ENCODE measurements at regions not wholly inside any gene's neighbourhood (a gene's known extent, or its start where the extent isn't known, plus 50 kb on each side); places are given as distances from the start of the nearest gene placed in this dataset.

DNA sequence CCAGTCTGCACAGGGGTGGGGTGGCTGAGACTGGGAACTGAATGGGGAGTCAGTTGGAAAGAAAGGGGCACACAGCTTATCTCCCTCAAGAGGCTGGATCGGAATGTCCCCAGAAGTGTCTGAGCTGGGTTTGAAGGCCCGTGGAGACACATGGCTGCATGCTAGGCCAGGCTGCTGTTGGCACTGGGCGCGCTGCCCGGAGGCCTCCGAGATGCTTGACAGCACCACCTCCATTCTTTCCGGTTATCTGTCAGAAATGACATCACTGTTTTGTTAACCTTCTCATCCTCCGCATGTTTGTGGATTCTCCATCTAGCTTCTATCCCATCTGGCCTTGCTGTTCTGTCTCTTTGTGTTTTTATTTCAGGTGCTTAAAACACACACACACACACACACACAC lies 85.5 kb downstream of the APIP start:
- Histone ChIP-seq H3K27ac (ENCODE audit: control insufficient read depth, insufficient read depth) (no peak overlapping the region), H3K4me3 (no peak overlapping the region), H2AFZ (ENCODE audit: control insufficient read depth, low read depth, low read length) (no peak overlapping the region), H3K4me1 (ENCODE audit: control insufficient read depth, insufficient read depth, low read length) (peaks cover 4% of the 10 kb centered on the region; the same call in 1 of the 2 replicates), H3K27me3 (replicated peaks in 1 of 2; ENCODE audit: control insufficient read depth in 2 of 2, insufficient read depth in 2 of 2, low read length in 1 of 2) (no peaks in the 10 kb centered on the region), H3K9ac (ENCODE audit: control insufficient read depth, insufficient read depth, low read length) (no peak overlapping the region), H3K9me3 (replicated peaks; ENCODE audit: control insufficient read depth, insufficient read depth, low read length) (no peaks in the 10 kb centered on the region), H4K20me1 (ENCODE audit: control insufficient read depth, insufficient read depth) (no peaks in the 10 kb centered on the region), H3K4me2 (ENCODE audit: control insufficient read depth, insufficient read depth) (no peak overlapping the region), H3K36me3 (ENCODE audit: control insufficient read depth in 2 of 2, insufficient read depth in 2 of 2, low read length in 1 of 2) (no peaks in the 10 kb centered on the region), H3K79me2 (ENCODE audit: control insufficient read depth, insufficient read depth, low read length) (no peaks in the 10 kb centered on the region)
- ATAC-seq = no peak
- no peak for TF ChIP-seq SPI1 (IDR thresholded peaks at IDR 0.05; ENCODE audit: borderline replicate concordance, insufficient read depth, low read depth, low read length)
- no peak for TF ChIP-seq ATF2 (IDR thresholded peaks at IDR 0.05; ENCODE audit: low read length)
- no peak for TF ChIP-seq PRDM15 (CRISPR knock-in tag; IDR thresholded peaks at IDR 0.05)
- TF ChIP-seq ZNF207 (IDR thresholded peaks at IDR 0.05; ENCODE audit: borderline replicate concordance) = no peak
- no peak for TF ChIP-seq FOXM1 (IDR thresholded peaks at IDR 0.05; ENCODE audit: low read depth, low read length)
- no peak for TF ChIP-seq POLR2A (IDR thresholded peaks at IDR 0.05; ENCODE audit: low read depth, low read length)
- no peak for TF ChIP-seq IKZF1 (conservative IDR thresholded peaks at IDR 0.05)
- TF ChIP-seq ESRRA (IDR thresholded peaks at IDR 0.05; ENCODE audit: low read length) = no peak
- TF ChIP-seq IKZF2 (IDR thresholded peaks at IDR 0.05) = no peak
- no peak for TF ChIP-seq NRF1 (conservative IDR thresholded peaks at IDR 0.05; ENCODE audit: low read depth, low read length)
- TF ChIP-seq JUND (IDR thresholded peaks at IDR 0.05; ENCODE audit: low read depth, low read length) = no peak
- no peak for TF ChIP-seq NFIC (IDR thresholded peaks at IDR 0.05; ENCODE audit: low read depth, low read length)
- no peak for TF ChIP-seq ASH2L (IDR thresholded peaks at IDR 0.05; ENCODE audit: borderline replicate concordance, low read depth)
- no peak for FAIRE-seq
- in situ Hi-C loops (cut with MboI) (no loop called here), intact Hi-C loops (cut with micrococcal nuclease; ENCODE audit: unreplicated experiment) (no loop called here)
- DNase-seq (ENCODE audit: low read depth, low spot score) = no peak
- WGBS (ENCODE audit: insufficient coverage, insufficient replicate concordance, low lambda C conversion rate, missing lambda C conversion rate) = 89% methylated on average over 8 of the region's 8 CpGs
- POLR2A ChIA-PET = no interaction called here
- SMC1A ChIA-PET (ENCODE audit: uncharacterized antibody, unreplicated experiment) = interaction anchor here (1.5 kb wide), 1 partner anchor 245 kb away, joined by 3 read pairs; no protein-coding TSS in a partner anchor
- CTCF ChIA-PET = interaction anchor here (0.8 to 1.2 kb wide), 2 partner anchors 9 to 13 kb away, joined by 3 read pairs; no protein-coding TSS in a partner anchor
- BruUV-seq (replicated peaks) = no TSS peak
- RAD21 ChIA-PET (ENCODE audit: unreplicated experiment) = no interaction called here

Data from GM12878 (cell line).